ENCODE measurements at regions not wholly inside any gene's neighbourhood (a gene's known extent, or its start where the extent isn't known, plus 50 kb on each side); places are given as distances from the start of the nearest gene placed in this dataset.
"Not testable (repeated sequence)": the region's sequence is repeated elsewhere in the genome, so short reads cannot be mapped to it uniquely, and the experiment has no call there.

- TF ChIP-seq CTCF (optimal IDR thresholded peaks at IDR 0.05 in 1 of 3, IDR thresholded peaks at IDR 0.05 in 1 of 3, conservative IDR thresholded peaks at IDR 0.05 in 1 of 3; ENCODE audit: extremely low read depth in 1 of 3, insufficient read depth in 2 of 3, low read length in 3 of 3); EZH2 (IDR thresholded peaks at IDR 0.05; ENCODE audit: low read length): not testable (repeated sequence)
Measured at GRCh38 chr1:29604796-29605195, 368.5 kb downstream of the PTPRU start.

Measured in keratinocyte (primary cell).